ENCODE measurements at regions not wholly inside any gene's neighbourhood (a gene's known extent, or its start where the extent isn't known, plus 50 kb on each side); places are given as distances from the start of the nearest gene placed in this dataset.

DNA sequence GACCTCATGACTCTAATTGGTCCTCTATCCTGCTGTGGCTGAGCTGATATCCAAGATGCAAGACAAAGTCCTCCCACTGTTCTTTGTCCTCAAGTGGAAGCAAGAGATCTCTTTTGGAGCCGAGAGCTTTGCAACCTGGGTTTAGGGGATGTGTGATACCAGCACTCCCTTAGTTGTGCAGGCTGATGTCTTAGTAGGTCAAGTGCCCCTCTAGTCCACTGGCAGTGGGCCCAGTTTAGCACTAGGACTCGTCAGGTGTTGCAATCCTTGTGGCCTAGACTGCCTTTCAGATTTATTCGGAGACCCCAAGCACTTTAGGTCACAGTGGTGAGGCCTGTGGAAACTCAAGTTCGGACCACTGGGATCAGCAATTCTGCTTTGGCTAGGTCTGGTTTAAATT lies 64.0 kb downstream of the GPRASP3 start:
- H3K27me3 Mint-ChIP-seq (ENCODE audit: low read depth): no peaks in the 10 kb centered on the region
- POLR2A ChIA-PET: no interaction called here
- CTCF ChIA-PET: no interaction called here
- DNase-seq (ENCODE audit: low spot score) (no peak), ATAC-seq (no peak)
- no peak overlapping the region for H3K4me3 Mint-ChIP-seq
- H3K36me3 Mint-ChIP-seq: peaks cover 14% of the 10 kb centered on the region
- peaks cover 10% of the 10 kb centered on the region for H3K9me3 Mint-ChIP-seq
- TF ChIP-seq, protein P1, sequence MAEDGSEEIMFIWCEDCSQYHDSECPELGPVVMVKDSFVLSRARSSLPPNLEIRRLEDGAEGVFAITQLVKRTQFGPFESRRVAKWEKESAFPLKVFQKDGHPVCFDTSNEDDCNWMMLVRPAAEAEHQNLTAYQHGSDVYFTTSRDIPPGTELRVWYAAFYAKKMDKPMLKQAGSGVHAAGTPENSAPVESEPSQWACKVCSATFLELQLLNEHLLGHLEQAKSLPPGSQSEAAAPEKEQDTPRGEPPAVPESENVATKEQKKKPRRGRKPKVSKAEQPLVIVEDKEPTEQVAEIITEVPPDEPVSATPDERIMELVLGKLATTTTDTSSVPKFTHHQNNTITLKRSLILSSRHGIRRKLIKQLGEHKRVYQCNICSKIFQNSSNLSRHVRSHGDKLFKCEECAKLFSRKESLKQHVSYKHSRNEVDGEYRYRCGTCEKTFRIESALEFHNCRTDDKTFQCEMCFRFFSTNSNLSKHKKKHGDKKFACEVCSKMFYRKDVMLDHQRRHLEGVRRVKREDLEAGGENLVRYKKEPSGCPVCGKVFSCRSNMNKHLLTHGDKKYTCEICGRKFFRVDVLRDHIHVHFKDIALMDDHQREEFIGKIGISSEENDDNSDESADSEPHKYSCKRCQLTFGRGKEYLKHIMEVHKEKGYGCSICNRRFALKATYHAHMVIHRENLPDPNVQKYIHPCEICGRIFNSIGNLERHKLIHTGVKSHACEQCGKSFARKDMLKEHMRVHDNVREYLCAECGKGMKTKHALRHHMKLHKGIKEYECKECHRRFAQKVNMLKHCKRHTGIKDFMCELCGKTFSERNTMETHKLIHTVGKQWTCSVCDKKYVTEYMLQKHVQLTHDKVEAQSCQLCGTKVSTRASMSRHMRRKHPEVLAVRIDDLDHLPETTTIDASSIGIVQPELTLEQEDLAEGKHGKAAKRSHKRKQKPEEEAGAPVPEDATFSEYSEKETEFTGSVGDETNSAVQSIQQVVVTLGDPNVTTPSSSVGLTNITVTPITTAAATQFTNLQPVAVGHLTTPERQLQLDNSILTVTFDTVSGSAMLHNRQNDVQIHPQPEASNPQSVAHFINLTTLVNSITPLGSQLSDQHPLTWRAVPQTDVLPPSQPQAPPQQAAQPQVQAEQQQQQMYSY (CRISPR knock-in tag; IDR thresholded peaks at IDR 0.05): no peak
- TF ChIP-seq FOXK1 (CRISPR knock-in tag; IDR thresholded peaks at IDR 0.05) (no peak), ARID4B (CRISPR knock-in tag; IDR thresholded peaks at IDR 0.05; ENCODE audit: borderline replicate concordance) (no peak), SMAD3 (CRISPR knock-in tag; IDR thresholded peaks at IDR 0.05; ENCODE audit: borderline replicate concordance) (no peak), ZNF416 (CRISPR knock-in tag; IDR thresholded peaks at IDR 0.05) (no peak), AFF4 (CRISPR knock-in tag; IDR thresholded peaks at IDR 0.05; ENCODE audit: borderline replicate concordance) (no peak), GTF2I (CRISPR knock-in tag; conservative IDR thresholded peaks at IDR 0.05) (no peak), MLX (CRISPR knock-in tag; IDR thresholded peaks at IDR 0.05) (no peak)
- TF ChIP-seq, protein P2, sequence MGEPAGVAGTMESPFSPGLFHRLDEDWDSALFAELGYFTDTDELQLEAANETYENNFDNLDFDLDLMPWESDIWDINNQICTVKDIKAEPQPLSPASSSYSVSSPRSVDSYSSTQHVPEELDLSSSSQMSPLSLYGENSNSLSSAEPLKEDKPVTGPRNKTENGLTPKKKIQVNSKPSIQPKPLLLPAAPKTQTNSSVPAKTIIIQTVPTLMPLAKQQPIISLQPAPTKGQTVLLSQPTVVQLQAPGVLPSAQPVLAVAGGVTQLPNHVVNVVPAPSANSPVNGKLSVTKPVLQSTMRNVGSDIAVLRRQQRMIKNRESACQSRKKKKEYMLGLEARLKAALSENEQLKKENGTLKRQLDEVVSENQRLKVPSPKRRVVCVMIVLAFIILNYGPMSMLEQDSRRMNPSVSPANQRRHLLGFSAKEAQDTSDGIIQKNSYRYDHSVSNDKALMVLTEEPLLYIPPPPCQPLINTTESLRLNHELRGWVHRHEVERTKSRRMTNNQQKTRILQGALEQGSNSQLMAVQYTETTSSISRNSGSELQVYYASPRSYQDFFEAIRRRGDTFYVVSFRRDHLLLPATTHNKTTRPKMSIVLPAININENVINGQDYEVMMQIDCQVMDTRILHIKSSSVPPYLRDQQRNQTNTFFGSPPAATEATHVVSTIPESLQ (CRISPR knock-in tag; IDR thresholded peaks at IDR 0.05): no peak
- H3K4me1 Mint-ChIP-seq: peaks cover 25% of the 10 kb centered on the region
- no peak overlapping the region for H3K27ac Mint-ChIP-seq

DNA sequence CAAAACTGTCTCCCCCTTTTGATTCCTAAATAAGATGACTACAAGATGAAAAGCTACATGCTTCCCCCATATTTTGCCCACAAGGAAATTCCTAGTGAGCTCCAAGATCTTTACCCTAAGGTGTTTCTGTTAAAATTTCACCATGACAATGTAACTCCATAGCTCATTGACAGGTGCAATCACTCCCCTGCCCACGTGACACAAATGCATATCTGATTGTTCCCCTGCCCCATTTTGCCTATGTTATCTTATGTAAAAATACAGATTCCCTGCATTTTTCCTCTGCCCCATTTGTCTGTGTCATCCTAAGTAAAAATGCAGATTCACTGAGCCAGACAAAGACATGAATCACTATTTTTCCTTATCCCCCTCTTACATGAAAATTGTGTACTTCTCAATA lies 66.7 kb downstream of the GPRASP3 start:
- ChIA-PET CTCF (interaction anchor here (0.6 to 1.1 kb wide), 2 partner anchors 71 to 806 kb away, joined by 3 read pairs; no protein-coding TSS in a partner anchor), POLR2A (no interaction called here)
- TF ChIP-seq, protein P3, sequence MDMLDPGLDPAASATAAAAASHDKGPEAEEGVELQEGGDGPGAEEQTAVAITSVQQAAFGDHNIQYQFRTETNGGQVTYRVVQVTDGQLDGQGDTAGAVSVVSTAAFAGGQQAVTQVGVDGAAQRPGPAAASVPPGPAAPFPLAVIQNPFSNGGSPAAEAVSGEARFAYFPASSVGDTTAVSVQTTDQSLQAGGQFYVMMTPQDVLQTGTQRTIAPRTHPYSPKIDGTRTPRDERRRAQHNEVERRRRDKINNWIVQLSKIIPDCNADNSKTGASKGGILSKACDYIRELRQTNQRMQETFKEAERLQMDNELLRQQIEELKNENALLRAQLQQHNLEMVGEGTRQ (CRISPR knock-in tag; IDR thresholded peaks at IDR 0.05): peak; percentile 84
- TF ChIP-seq JAZF1 (CRISPR knock-in tag; IDR thresholded peaks at IDR 0.05): no peak
- TF ChIP-seq USF1 (CRISPR knock-in tag; IDR thresholded peaks at IDR 0.05): peak; percentile 82
- Mint-ChIP-seq H3K4me3 (peak overlapping the region; percentile 43), H3K4me1 (peaks cover 25% of the 10 kb centered on the region), H3K27ac (peak overlapping the region; percentile 96; the same call in 1 of the 2 replicates), H3K27me3 (ENCODE audit: low read depth) (no peaks in the 10 kb centered on the region), H3K36me3 (peaks cover 28% of the 10 kb centered on the region), H3K9me3 (peaks cover 17% of the 10 kb centered on the region)
- ATAC-seq (0 out of 2 replicates have a peak, but pooled peaks have one; percentile 26), DNase-seq (ENCODE audit: low spot score) (no peak)
